Stimulated activated CD4-positive, alpha-beta T cell treated with anti-CD3 and anti-CD28 coated beads, Interleukin-12 subunit alpha, Interleukin-12 subunit beta, amount 100 ng/mL, for 48 hours (primary cell): ENCODE measurements at regions not wholly inside any gene's neighbourhood (a gene's known extent, or its start where the extent isn't known, plus 50 kb on each side); places are given as distances from the start of the nearest gene placed in this dataset.

Experiments used
- DNase-seq, 3 donors: peaks; one replicate each; pipeline ENCODE4 v3.0.0-alpha.2; 2020; ENCODE audit warnings: low read depth in 2 of 3, low spot score in 1 of 3

DNA sequence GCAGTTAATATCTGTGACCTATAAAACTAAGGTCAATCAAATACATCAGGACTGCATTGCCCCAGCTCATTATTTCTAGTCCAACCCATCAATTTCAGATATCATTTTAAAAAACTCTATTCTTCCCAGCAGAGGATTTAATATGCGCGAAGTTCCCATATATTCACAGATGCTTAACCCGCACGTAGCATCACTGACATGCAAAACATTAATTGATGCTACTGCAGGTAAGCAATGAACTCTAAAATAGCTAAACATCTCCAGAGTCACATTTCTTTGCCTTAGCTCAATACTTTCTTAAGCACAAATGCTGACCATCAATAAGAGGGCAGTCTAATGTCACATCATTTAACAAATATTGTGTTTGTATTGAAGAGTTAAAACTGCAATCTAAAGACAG, 586.6 kb upstream of the CDH18 start:
- DNase-seq = no peak

DNA sequence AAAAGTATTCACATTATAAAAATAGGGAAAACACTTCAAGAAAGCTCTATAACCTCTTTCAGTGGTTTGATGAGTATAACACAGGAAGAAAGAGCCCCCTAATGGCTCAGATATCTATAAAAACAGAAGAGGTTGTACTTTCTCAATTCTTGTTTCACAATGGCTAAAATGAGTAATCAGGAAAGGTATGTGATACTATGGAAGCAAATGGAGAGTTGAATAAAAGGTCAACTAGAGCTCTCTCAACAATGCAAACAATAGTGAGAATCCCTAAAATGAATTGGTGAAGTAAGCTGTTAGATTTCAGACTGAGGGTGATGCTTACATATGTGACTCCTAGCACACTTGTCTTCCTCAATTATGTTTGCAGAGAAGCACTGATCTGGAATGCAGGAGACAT, 584.6 kb upstream of the CDH18 start:
- no peak for DNase-seq

DNA sequence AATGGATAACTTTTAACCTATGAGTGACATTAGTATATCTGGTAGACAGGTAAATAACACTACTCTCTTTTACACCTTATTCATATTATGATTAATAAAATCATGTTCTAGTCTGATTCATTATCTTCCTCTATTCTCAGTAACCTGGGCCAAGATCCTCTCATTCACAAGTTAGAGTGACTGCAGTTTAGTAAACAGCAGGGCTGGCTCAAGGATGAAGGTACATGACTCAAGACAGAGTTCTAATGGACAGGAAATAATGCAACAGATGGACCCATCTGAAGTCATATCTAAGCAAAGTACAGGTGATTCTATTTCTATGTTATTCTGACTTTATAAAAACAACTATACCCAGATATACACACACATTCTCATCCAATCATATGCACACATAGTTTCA, 582.5 kb upstream of the CDH18 start:
- DNase-seq = no peak

DNA sequence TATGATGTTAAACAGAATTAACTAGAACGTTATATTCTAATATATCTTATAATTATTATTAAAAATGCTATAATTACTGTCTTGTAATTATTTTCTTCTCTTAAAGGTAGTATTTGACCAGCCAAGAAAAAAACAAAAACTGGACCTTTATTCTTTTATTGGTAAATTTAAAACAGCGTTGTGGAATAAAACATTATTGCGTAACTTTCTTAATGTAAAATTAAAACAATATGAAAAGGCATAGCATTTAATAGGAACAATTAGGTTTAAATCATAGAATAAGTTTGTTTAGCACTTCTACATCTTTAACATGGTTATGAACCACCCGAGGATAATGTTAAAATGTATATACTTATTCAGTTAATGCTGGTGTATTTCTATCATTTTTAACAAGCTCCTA, 574.5 kb upstream of the CDH18 start:
- no peak for DNase-seq

- DNase-seq = no peak
These were observed 571.8 kb upstream of the CDH18 start for GRCh38 chr5:20559845-20560244.

DNA sequence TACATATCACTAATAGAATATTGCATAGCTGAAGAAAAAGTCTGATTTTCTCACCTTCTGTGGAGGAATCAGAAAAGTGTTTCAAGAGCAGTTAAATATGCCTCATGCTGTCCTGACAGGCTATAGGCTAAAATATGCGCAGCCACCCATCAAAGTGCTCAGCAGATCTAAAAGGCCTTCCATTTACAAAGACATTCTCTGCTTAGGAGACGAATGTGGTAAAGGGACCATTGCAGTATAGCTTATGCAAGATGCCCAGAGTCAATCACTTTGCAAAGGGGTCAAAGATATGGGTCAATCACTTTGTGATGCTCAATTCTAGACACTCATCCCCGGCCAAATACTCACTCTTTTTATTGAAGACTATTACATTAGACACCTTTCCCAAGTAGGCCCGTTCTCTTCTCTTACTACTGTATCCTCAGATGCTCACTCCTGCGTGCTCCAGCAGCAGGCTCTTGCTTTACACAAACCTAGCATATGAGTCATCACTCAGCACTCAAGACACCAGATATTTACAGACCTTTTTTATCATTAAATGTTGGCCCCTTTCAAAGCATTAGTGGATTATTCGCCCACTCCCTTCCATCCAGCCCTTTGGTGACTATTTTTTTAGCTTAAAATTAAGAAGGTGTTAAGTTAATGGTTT, 568.2 kb upstream of the CDH18 start:
- DNase-seq = no peak

DNA sequence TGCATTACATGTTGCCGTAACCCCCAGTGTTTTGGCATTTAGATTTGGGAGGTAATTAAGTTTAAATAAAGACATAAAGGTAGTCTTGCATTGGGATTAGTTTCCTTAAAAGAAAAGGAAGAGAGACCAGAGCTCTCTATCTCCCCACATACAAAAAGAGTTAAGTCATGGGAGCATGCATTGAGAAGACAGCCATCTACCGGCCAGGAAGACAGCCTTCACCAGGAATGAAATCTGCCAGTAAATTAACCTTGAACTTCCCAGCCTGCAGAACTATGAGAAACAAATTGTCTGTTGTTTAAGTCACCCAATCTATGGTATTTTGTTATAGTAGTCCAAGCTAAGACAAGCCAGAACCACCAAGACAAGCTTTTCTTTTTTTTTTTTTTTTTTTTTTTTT, 567.0 kb upstream of the CDH18 start:
- no peak for DNase-seq

DNA sequence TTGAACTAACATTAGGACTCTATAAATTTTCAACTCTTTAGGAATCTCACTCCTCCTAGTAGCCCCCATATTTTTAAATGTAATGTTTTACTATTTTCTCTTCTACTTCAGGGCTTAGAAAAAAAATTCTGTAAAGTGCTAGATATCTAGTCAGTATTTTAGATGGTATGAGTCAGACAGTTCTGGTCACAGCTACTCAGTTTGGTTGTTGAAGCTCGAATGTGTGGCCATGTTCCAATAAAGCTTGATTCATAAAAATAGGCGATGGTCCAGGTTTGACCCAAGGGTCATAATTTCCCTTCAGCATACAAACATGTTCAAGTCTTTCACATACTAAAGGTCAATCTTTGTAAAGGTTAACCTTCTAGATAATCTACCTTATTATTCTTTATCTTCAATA, 566.0 kb upstream of the CDH18 start:
- no peak for DNase-seq

GRCh38 chr5:20537911-20538703, 550.1 kb upstream of the CDH18 start:
- no peak for DNase-seq

DNA sequence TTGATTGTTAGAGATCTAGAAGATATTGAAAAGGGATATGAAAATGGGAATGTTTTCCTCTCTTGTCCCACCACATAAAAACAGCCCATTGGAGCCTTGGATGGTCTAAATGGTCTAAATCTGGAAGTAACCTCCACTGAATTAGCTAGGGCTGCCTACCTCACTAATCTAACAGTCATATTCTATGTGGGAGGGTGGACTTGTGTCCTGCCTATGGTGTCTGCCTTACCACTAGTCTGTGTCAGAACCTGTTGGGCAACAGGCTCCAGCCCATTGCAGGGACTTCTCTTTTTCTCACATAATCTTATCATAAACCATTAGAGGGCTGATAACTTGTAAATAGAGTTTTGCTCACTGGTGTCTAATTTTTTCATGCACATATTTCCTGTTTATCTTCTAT, 548.8 kb upstream of the CDH18 start:
- no peak for DNase-seq

DNA sequence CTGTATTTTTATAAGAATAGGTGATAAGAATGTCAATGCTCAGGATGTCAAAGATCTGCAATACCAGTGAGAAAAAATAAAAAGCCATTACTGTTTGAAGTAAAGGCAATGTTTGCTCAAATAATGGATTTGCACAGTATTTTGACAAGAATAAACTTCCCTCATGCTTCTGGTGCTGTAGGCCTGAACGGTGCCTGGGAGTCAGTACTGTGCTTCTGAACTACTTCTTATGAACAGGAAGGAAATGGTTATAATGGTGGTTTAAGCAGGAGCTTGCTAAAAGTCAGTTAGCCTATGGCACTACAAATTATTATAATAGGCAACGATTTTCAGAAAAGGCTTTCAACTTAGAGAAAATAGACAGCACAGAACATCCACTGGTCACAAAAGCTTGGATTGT, 548.3 kb upstream of the CDH18 start:
- DNase-seq = no peak

- no peak for DNase-seq
These were observed 540.5 kb upstream of the CDH18 start for GRCh38 chr5:20528471-20528870.

DNA sequence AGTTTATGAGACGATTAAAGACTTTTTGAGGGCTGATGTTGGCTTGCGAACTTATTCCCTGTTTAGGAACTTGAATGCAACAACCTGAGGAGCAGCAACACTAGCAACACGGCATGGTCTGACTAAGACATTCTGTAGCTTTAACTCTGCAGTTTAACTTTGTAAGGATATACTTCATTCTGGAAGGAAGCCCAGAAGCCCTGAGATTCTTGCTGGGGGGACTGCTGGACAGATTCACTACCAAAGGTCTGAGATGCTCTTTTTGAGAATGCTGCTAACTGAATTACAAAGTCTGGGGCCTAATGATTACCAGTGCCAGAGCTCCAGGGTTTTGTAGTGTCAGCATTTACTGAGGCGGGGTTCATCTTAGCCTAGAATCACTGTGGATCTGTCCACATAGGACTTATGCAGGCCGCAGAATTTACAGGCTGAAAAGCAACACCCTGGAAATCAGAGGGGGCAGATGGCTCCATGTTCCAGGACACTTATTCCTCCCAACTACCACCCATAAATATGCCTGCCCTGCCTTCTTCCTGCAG, 537.1 kb upstream of the CDH18 start:
- DNase-seq = no peak

GRCh38 chr5:20522905-20523482, 535.0 kb upstream of the CDH18 start:
- no peak for DNase-seq

DNA sequence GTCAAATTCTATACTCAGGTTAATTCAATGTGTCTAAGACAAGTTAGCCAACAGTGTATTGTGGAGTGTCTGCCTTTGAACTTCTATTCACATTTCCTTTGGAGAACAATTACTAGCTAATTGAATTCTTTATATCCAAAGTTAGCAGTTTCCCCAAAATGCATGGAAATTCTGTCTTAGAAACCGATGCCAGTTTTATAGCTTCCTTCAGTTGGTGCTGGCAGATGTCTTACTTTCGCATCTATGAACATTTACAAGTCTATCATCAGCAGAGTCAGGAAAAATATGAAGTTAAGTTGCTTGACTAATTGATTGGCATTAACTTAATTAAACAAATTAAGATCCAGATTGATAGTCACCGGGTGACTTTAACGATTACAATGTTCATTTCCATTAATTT, 527.6 kb upstream of the CDH18 start:
- no peak for DNase-seq

DNA sequence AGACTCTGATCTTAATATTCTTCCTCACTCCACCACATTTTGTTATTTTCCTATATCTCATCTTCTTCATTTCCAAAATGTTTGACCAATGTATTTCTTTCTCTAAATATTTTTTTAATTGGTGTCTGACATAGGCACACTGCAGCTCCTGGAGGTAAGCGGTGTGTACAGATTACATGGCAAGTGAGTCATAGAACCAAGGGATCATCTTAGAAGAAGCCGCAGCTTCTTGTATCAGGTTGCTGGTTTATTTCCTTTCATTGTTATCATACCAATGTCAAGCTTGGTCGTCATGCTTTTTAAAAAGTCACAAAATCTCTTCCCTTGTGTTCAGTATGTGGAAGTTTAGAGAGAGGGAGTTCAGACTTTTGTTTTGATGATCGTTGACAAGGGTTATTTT, 526.1 kb upstream of the CDH18 start:
- DNase-seq = no peak

DNA sequence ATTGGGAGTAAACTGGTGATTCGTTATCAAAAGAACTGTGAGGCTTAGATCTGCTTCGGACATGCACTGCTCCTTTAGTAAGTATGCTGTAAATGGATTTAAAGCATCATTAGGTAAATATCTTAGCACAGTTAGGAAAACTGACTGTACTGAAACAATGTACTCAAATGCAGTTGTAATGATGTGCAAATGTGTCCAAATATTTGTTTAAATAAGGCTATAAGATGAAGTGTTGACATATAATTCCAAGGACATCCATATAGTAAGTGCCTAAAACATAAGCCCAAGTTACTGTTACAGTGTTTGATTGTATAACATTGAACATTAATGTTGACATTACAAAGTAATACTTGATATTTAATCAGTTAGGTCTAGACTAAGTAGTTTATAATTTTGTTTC, 512.5 kb upstream of the CDH18 start:
- no peak for DNase-seq

DNA sequence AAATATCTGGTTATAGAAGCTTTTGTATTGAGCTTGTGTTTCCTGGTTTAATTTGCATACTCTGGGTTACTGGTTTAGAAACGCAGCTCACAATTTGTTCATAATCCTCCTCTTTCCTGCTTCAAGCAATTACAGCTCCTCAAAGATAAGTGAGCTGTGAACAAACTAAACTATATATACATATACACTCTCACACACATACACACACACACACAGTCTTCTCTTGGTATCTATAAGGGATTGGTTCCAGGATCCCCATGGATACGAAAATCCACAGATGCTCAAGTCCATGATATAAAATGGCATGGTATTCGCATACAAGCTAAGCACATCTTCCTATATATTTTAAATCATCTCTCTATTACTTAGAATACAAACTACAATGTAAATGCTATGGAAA, 510.9 kb upstream of the CDH18 start:
- no peak for DNase-seq

DNA sequence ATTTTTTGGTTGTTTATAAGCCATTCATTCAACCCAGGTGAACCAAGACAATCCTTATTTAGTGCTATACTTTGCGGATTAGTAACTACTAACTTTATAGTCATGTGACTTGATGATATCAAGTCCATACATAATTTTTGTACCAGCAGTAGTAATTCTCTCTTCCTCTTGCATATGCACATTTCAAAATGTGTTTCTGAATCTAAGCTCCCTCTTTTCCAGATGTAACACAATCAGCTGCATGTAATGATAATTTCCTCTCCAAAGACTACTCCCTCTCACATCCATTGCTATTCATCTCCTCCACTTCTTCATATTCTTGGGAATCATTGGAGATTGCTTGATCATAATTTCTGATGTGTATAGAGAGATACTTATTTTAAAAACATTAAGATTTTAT, 510.1 kb upstream of the CDH18 start:
- DNase-seq = no peak

- DNase-seq = no peak
These were observed 509.4 kb upstream of the CDH18 start for GRCh38 chr5:20497356-20497755.

GRCh38 chr5:20494706-20495105, 506.7 kb upstream of the CDH18 start:
- DNase-seq = no peak

DNA sequence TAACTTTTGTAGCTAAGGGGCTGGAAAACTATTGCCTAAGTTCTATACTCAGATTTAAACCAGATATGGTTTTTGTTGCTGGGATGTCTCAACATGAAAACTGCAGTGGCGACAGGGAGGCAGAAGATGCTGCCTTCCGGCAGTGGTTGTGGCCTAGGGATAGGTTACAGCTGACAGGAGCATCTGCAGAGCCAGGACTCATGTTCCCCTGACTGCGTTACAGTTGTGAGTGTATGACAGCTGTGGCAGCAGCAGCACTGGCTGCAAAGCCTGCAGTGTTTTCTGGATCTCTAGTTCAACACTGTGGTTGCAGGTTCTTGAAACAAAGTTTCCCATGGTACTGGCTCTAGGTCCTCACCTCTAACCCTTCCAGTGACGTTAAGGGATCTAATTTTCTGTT, 498.8 kb upstream of the CDH18 start:
- DNase-seq = no peak
